OCI-LY1 (cell line): ENCODE measurements at regions not wholly inside any gene's neighbourhood (a gene's known extent, or its start where the extent isn't known, plus 50 kb on each side); places are given as distances from the start of the nearest gene placed in this dataset.

ENCODE experiments used
- H2AFZ ChIP-seq: fragments of 200-600 bp; sonication (generic), shearing (Covaris generic); 2 replicates; pipeline ENCODE4 v1.6.0; 2014; ENCODE audit warnings: antibody characterized with exemption, mild to moderate bottlenecking, low read length
- H3F3A ChIP-seq: fragments of 200-600 bp; sonication (generic), shearing (Covaris generic); 2 replicates; pipeline ENCODE4 v1.6.0; 2014; ENCODE audit warnings: mild to moderate bottlenecking, antibody characterized with exemption, low read length, moderate library complexity; ENCODE audit not compliant: insufficient read depth
- H3K27ac ChIP-seq: fragments of 200-600 bp; sonication (generic); 2 replicates; pipeline ENCODE4 v1.5.1; 2014; ENCODE audit warnings: low read length, mixed run types, mild to moderate bottlenecking, low read depth; ENCODE audit not compliant: poor library complexity, severe bottlenecking
- H3K27me3 ChIP-seq: fragments of 200-600 bp; sonication (generic); 2 replicates; pipeline ENCODE4 v1.6.0; 2014; ENCODE audit warnings: antibody characterized with exemption, mild to moderate bottlenecking, low read length, moderate library complexity; ENCODE audit not compliant: insufficient read depth
- H3K36me3 ChIP-seq: fragments of 200-600 bp; sonication (generic); 2 replicates; pipeline ENCODE4 v1.6.1; 2014; ENCODE audit warnings: mild to moderate bottlenecking, antibody characterized with exemption, low read length, moderate library complexity, mixed read lengths; ENCODE audit not compliant: insufficient read depth
- H3K4me1 ChIP-seq: fragments of 200-600 bp; sonication (generic); 2 replicates; pipeline ENCODE4 v1.5.1; 2014; ENCODE audit warnings: mild to moderate bottlenecking, low read length, moderate library complexity; ENCODE audit not compliant: insufficient read depth, severe bottlenecking
- H3K4me2 ChIP-seq: fragments of 200-600 bp; sonication (generic), shearing (Covaris generic); 2 replicates; pipeline ENCODE4 v1.6.1; 2014; ENCODE audit warnings: low read length
- H3K4me3 ChIP-seq: fragments of 200-600 bp; sonication (generic); 2 replicates; pipeline ENCODE4 v1.5.1; 2014; ENCODE audit warnings: low read length, low read depth, mild to moderate bottlenecking, mixed read lengths; ENCODE audit not compliant: poor library complexity, severe bottlenecking
- H3K79me2 ChIP-seq: fragments of 200-600 bp; shearing (Covaris generic); 2 replicates; pipeline ENCODE4 v1.6.1; 2016; ENCODE audit warnings: mixed run types, low read length, mixed read lengths; ENCODE audit not compliant: insufficient read depth
- H3K9ac ChIP-seq: fragments of 200-600 bp; sonication (generic), shearing (Covaris generic); 2 replicates; pipeline ENCODE4 v1.6.1; 2014; ENCODE audit warnings: mild to moderate bottlenecking, low read length, mixed read lengths
- H3K9me2 ChIP-seq: fragments of 200-600 bp; sonication (generic), shearing (Covaris generic); 2 replicates; pipeline ENCODE4 v1.6.1; 2014; ENCODE audit warnings: low read depth, mild to moderate bottlenecking, low read length, mixed read lengths
- H3K9me3 ChIP-seq: fragments of 200-600 bp; shearing (Covaris generic); 2 replicates; pipeline ENCODE4 v1.6.1; 2014; ENCODE audit warnings: low read length, mixed read lengths
- H4K20me1 ChIP-seq: fragments of 200-600 bp; sonication (generic), shearing (Covaris generic); 2 replicates; pipeline ENCODE4 v1.6.0; 2016; ENCODE audit warnings: mild to moderate bottlenecking, low read length; ENCODE audit not compliant: insufficient read depth
- CTCF ChIP-seq: fragments of 200-600 bp; sonication (generic), shearing (Covaris generic); IDR thresholded peaks from 2 replicates; pipeline ENCODE4 v1.5.1; 2017; ENCODE audit warnings: mild to moderate bottlenecking, antibody characterized with exemption, low read length, moderate library complexity, mixed read lengths
- EZH2 ChIP-seq: fragments of 200-600 bp; sonication (generic), shearing (Covaris generic); IDR thresholded peaks from 2 replicates; pipeline ENCODE4 v1.8.0; 2017; ENCODE audit warnings: borderline replicate concordance, mixed run types, mild to moderate bottlenecking, antibody characterized with exemption, low read length, moderate library complexity, mixed read lengths

GRCh38 chr4:27242217-27242616 lies 381.6 kb downstream of the STIM2 start:
- Histone ChIP-seq H3K4me3 (no peak overlapping the region), H3K27me3 (no peaks in the 10 kb centered on the region), H3F3A (no peaks in the 10 kb centered on the region), H4K20me1 (no peaks in the 10 kb centered on the region), H3K4me2 (no peak overlapping the region), H3K9me3 (no peaks in the 10 kb centered on the region), H3K9ac (no peak overlapping the region), H3K4me1 (no peaks in the 10 kb centered on the region), H3K27ac (no peak overlapping the region), H3K79me2 (no peaks in the 10 kb centered on the region), H3K36me3 (no peaks in the 10 kb centered on the region), H2AFZ (no peak overlapping the region), H3K9me2 (no peaks in the 10 kb centered on the region)
- TF ChIP-seq CTCF (no peak), EZH2 (no peak)

GRCh38 chr4:27245216-27245615 lies 384.6 kb downstream of the STIM2 start:
- Histone ChIP-seq H3K9ac (no peak overlapping the region), H3K36me3 (no peaks in the 10 kb centered on the region), H3K4me2 (no peak overlapping the region), H3K27ac (no peak overlapping the region), H2AFZ (no peak overlapping the region), H3K79me2 (no peaks in the 10 kb centered on the region), H3K27me3 (no peaks in the 10 kb centered on the region), H3K9me2 (no peaks in the 10 kb centered on the region), H3K4me3 (no peak overlapping the region), H4K20me1 (no peaks in the 10 kb centered on the region), H3K4me1 (no peaks in the 10 kb centered on the region), H3K9me3 (no peaks in the 10 kb centered on the region), H3F3A (no peaks in the 10 kb centered on the region)
- TF ChIP-seq EZH2: no peak
- TF ChIP-seq CTCF: no peak

DNA sequence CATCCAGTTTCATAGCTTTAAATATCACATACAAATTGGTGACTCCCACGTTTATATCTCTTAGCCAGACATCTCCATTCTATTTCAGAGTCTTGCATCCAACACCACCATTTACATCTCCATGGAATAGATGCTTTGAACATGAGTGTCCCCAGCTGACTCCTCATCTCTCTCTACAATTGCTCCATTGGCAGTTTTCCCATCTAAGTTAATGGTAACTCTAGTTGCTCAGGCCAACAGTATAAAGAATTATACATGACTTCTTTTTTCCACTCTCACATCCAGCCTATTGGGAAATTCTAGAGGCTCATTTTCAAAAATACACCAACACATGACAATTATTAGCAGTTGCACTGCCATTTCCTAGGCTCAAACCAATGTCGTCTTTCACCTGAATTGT lies 388.2 kb downstream of the STIM2 start:
- TF ChIP-seq EZH2: no peak
- TF ChIP-seq CTCF: no peak
- Histone ChIP-seq H3K36me3 (no peaks in the 10 kb centered on the region), H4K20me1 (no peaks in the 10 kb centered on the region), H3K4me2 (no peak overlapping the region), H3K9ac (no peak overlapping the region), H3K79me2 (no peaks in the 10 kb centered on the region), H3K27ac (no peak overlapping the region), H2AFZ (no peak overlapping the region), H3K9me2 (no peaks in the 10 kb centered on the region), H3K4me1 (no peaks in the 10 kb centered on the region), H3F3A (no peaks in the 10 kb centered on the region), H3K9me3 (no peaks in the 10 kb centered on the region), H3K4me3 (no peak overlapping the region), H3K27me3 (no peaks in the 10 kb centered on the region)
